HG02943 (cell line): ENCODE measurements at regions not wholly inside any gene's neighbourhood (a gene's known extent, or its start where the extent isn't known, plus 50 kb on each side); places are given as distances from the start of the nearest gene placed in this dataset.
"Not testable (repeated sequence)": the region's sequence is repeated elsewhere in the genome, so short reads cannot be mapped to it uniquely, and the experiment has no call there.

Experiments
- ATAC-seq: cut with Tn5 transposase; IDR thresholded peaks from one replicate; pipeline ENCODE4 v1.9.1; 2021; ENCODE audit warnings: mild to moderate bottlenecking, low read depth, moderate library complexity; ENCODE audit not compliant: unreplicated experiment

GRCh38 chr4:120636120-120636630 is 286.4 kb downstream of the PRDM5 start:
- ATAC-seq = no peak

GRCh38 chr4:120633810-120634209 is 288.7 kb downstream of the PRDM5 start:
- no peak for ATAC-seq

- no peak for ATAC-seq
Measured at GRCh38 chr4:120630427-120630826, 292.1 kb downstream of the PRDM5 start.

- ATAC-seq = no peak
Measured at GRCh38 chr4:120629546-120630108, 292.9 kb downstream of the PRDM5 start.

- no peak for ATAC-seq
Measured at GRCh38 chr4:120622601-120623000, 299.9 kb downstream of the PRDM5 start.

- ATAC-seq = no peak
Measured at GRCh38 chr4:120617171-120617570, 305.4 kb downstream of the PRDM5 start.

GRCh38 chr4:120616041-120616440 is 306.5 kb downstream of the PRDM5 start:
- ATAC-seq = no peak

- no peak for ATAC-seq
Measured at GRCh38 chr4:120613778-120614177, 308.7 kb downstream of the PRDM5 start.

- no peak for ATAC-seq
Measured at GRCh38 chr4:120611092-120611491, 311.4 kb downstream of the PRDM5 start.

GRCh38 chr4:120591038-120591437 is 331.5 kb downstream of the PRDM5 start:
- no peak for ATAC-seq

GRCh38 chr4:120589787-120590186 is 332.7 kb downstream of the PRDM5 start:
- no peak for ATAC-seq

- no peak for ATAC-seq
Measured at GRCh38 chr4:120568731-120569130, 353.8 kb downstream of the PRDM5 start.

- no peak for ATAC-seq
Measured at GRCh38 chr4:120561648-120562047, 360.9 kb downstream of the PRDM5 start.

GRCh38 chr4:120557372-120557771 is 365.2 kb downstream of the PRDM5 start:
- no peak for ATAC-seq

- no peak for ATAC-seq
Measured at GRCh38 chr4:120555058-120555457, 367.5 kb downstream of the PRDM5 start.

GRCh38 chr4:120554086-120554485 is 368.4 kb downstream of the PRDM5 start:
- ATAC-seq = no peak

- not testable (repeated sequence) for ATAC-seq
Measured at GRCh38 chr4:120550624-120551220, 371.8 kb downstream of the PRDM5 start.

GRCh38 chr4:120549011-120549570 is 373.4 kb downstream of the PRDM5 start:
- no peak for ATAC-seq

- ATAC-seq = no peak
Measured at GRCh38 chr4:120545391-120545790, 377.1 kb downstream of the PRDM5 start.

GRCh38 chr4:120544838-120545237 is 377.7 kb downstream of the PRDM5 start:
- ATAC-seq = no peak

- ATAC-seq = no peak
Measured at GRCh38 chr4:120540625-120541024, 381.9 kb downstream of the PRDM5 start.

GRCh38 chr4:120536884-120537283 is 385.6 kb downstream of the PRDM5 start:
- ATAC-seq = no peak
